HCT116 (cell line): ENCODE measurements at regions not wholly inside any gene's neighbourhood (a gene's known extent, or its start where the extent isn't known, plus 50 kb on each side); places are given as distances from the start of the nearest gene placed in this dataset.

ENCODE experiments used
- ATAC-seq: fragments of 200-7000 bp; cut with Tn5 transposase; 2 replicates; pipeline ENCODE4 v1.9.1; 2020; ENCODE audit warnings: mild to moderate bottlenecking, moderate library complexity
- BruUV-seq: library from RNA; stranded (reverse); fragments of 400-500 nt; replicated peaks from 2 replicates; lab custom pipeline; 2021; lab: Mats Ljungman, UMichigan
- CTCF ChIA-PET: fragments of 300-600 bp; sonication (Branson Sonifier 250); formaldehyde crosslinking; loops from one replicate; lab custom pipeline; 2021; ENCODE audit warnings: antibody characterized with exemption; lab: Charles Lee
- POLR2A ChIA-PET: fragments of 300-600, 350-600 bp; sonication (Branson Sonifier 250); formaldehyde crosslinking; loops from one replicate; lab custom pipeline; 2021; ENCODE audit warnings: antibody characterized with exemption; lab: Charles Lee
- RAD21 ChIA-PET, 2 experiments: fragments of 300-600 bp; sonication (Branson Sonifier 250); formaldehyde crosslinking; loops; one replicate each; lab custom pipeline; 2023; ENCODE audit warnings: low total read pairs in 2 of 2; ENCODE audit not compliant: uncharacterized antibody in 2 of 2, unreplicated experiment in 2 of 2, low non-redundant PET in 1 of 2; lab: Charles Lee
- DNase-seq: peaks from one replicate; pipeline ENCODE4 v3.0.0-alpha.2; 2010; ENCODE audit warnings: low read depth, low spot score
- H2AFZ ChIP-seq: fragments of 200-600 bp; shearing (Covaris generic), sonication (generic); 2 replicates; pipeline ENCODE4 v1.6.1; 2017; ENCODE audit warnings: low read depth, mixed run types, mixed read lengths, antibody characterized with exemption, low read length; ENCODE audit not compliant: poor library complexity, severe bottlenecking
- H3K27ac ChIP-seq: 2 replicates; pipeline ENCODE4 v1.5.1; 2012; ENCODE audit warnings: low read depth, low read length
- H3K27me3 ChIP-seq: fragments of 200-600 bp; sonication (generic); 2 replicates; pipeline ENCODE4 v1.6.1; 2016; ENCODE audit warnings: mixed run types, low read length, mixed read lengths; ENCODE audit not compliant: insufficient read depth
- H3K36me3 ChIP-seq, 2 experiments: fragments of 200-500 bp in 1 of 2; fragments of 200-600 bp in 1 of 2; sonication (Bioruptor generic) in 1 of 2; sonication (generic) in 1 of 2; 2 replicates each; pipeline versions ENCODE4 v1.5.1 to v1.6.1; 2014 to 2016; ENCODE audit warnings: low read length in 2 of 2, inconsistent platforms in 1 of 2, mixed read lengths in 1 of 2, mixed run types in 1 of 2; ENCODE audit not compliant: insufficient read depth in 2 of 2, control insufficient read depth in 1 of 2
- H3K4me1 ChIP-seq, 2 experiments: fragments of 200-600 bp in 1 of 2; sonication (generic) in 1 of 2; 2 replicates each; pipeline versions ENCODE4 v1.5.1 to v1.6.1; 2012 to 2017; ENCODE audit warnings: low read length in 2 of 2, inconsistent platforms in 1 of 2, mild to moderate bottlenecking in 1 of 2, mixed read lengths in 1 of 2, mixed run types in 1 of 2, moderate library complexity in 1 of 2; ENCODE audit not compliant: insufficient read depth in 2 of 2, control insufficient read depth in 1 of 2
- H3K4me2 ChIP-seq: fragments of 200-600 bp; sonication (generic); 2 replicates; pipeline ENCODE4 v1.6.1; 2017; ENCODE audit warnings: mixed run types, low read length, mixed read lengths
- H3K4me3 ChIP-seq, 2 experiments: fragments of 200-600 bp in 1 of 2; sonication (generic) in 1 of 2; replicated peaks in 1 of 2; 2 replicates each; pipeline ENCODE4 v1.5.1; 2011 to 2016; ENCODE audit warnings: low read length in 2 of 2, control low read depth in 1 of 2, low read depth in 1 of 2, mild to moderate bottlenecking in 1 of 2, mixed read lengths in 1 of 2, mixed run types in 1 of 2
- H3K79me2 ChIP-seq: fragments of 200-600 bp; sonication (generic); 2 replicates; pipeline ENCODE4 v1.6.1; 2017; ENCODE audit warnings: mild to moderate bottlenecking, mixed run types, low read length, moderate library complexity, mixed read lengths; ENCODE audit not compliant: insufficient read depth
- H3K9ac ChIP-seq: fragments of 200-600 bp; sonication (generic); 2 replicates; pipeline ENCODE4 v1.6.1; 2016; ENCODE audit warnings: low read length, mixed read lengths
- H3K9me2 ChIP-seq: fragments of 200-600 bp; sonication (generic), shearing (Covaris generic); 2 replicates; pipeline ENCODE4 v1.6.1; 2017; ENCODE audit warnings: mixed run types, mild to moderate bottlenecking, moderate library complexity; ENCODE audit not compliant: insufficient read depth
- H3K9me3 ChIP-seq, 2 experiments: fragments of 200-500 bp in 1 of 2; fragments of 200-600 bp in 1 of 2; sonication (Bioruptor generic) in 1 of 2; sonication (generic) in 1 of 2; 2 replicates each; pipeline ENCODE4 v1.6.1; 2014 to 2017; ENCODE audit warnings: low read length in 2 of 2, mixed read lengths in 2 of 2, inconsistent platforms in 1 of 2, low read depth in 1 of 2, mild to moderate bottlenecking in 1 of 2, mixed run types in 1 of 2, moderate library complexity in 1 of 2; ENCODE audit not compliant: control insufficient read depth in 1 of 2, insufficient read depth in 1 of 2
- H4K20me1 ChIP-seq: fragments of 200-600 bp; sonication (generic), shearing (Covaris generic); 2 replicates; pipeline ENCODE4 v1.6.1; 2017; ENCODE audit warnings: mixed run types, mild to moderate bottlenecking, moderate library complexity; ENCODE audit not compliant: insufficient read depth
- CBX3 ChIP-seq: IDR thresholded peaks from 2 replicates; pipeline ENCODE4 v1.6.1; 2012; ENCODE audit warnings: low read depth
- EGR1 ChIP-seq: IDR thresholded peaks from 2 replicates; pipeline ENCODE4 v1.6.1; 2012; ENCODE audit warnings: low read depth
- ELF1 ChIP-seq: IDR thresholded peaks from 2 replicates; pipeline ENCODE4 v1.6.1; 2012; ENCODE audit warnings: low read depth, borderline replicate concordance
- EZH2 ChIP-seq: fragments of 200-600 bp; sonication (generic); IDR thresholded peaks from 2 replicates; pipeline ENCODE4 v1.6.1; 2017; ENCODE audit warnings: antibody characterized with exemption, mixed run types
- EZH2phosphoT487 ChIP-seq: fragments of 200-600 bp; IDR thresholded peaks from 2 replicates; pipeline ENCODE4 v1.6.1; 2018; ENCODE audit warnings: antibody characterized with exemption, borderline replicate concordance
- JUND ChIP-seq: IDR thresholded peaks from 2 replicates; pipeline ENCODE4 v1.6.1; 2012
- RAD21 ChIP-seq: IDR thresholded peaks from 2 replicates; pipeline ENCODE4 v1.6.1; 2012; ENCODE audit warnings: low read depth, mild to moderate bottlenecking
- SRF ChIP-seq: IDR thresholded peaks from 2 replicates; pipeline ENCODE4 v1.6.1; 2012; ENCODE audit warnings: low read depth
- YY1 ChIP-seq: IDR thresholded peaks from 2 replicates; pipeline ENCODE4 v1.6.1; 2011; ENCODE audit warnings: low read length, low read depth, moderate library complexity, mild to moderate bottlenecking; ENCODE audit not compliant: insufficient replicate concordance; ENCODE audit errors: extremely low read depth
- intact Hi-C: fragments of 100-400 bp; cut with micrococcal nuclease; formaldehyde crosslinking; loops from 2 replicates; pipeline ENCODE4 v1.10.0; 2022
- TF ChIP-seq, protein P1 (sequence below): IDR thresholded peaks from 2 replicates; pipeline ENCODE4 v1.6.1; 2012
- TF ChIP-seq, protein P2 (sequence below), 3 experiments: fragments of 200-600 bp in 1 of 3; sonication (generic) in 1 of 3; IDR thresholded peaks in 2 of 3; conservative IDR thresholded peaks in 1 of 3; 2 replicates each; pipeline ENCODE4 v1.5.1; 2012 to 2017; ENCODE audit warnings: low read depth in 2 of 3, low read length in 2 of 3, antibody characterized with exemption in 1 of 3, borderline replicate concordance in 1 of 3, control low read depth in 1 of 3, mild to moderate bottlenecking in 1 of 3, mixed read lengths in 1 of 3, mixed run types in 1 of 3, moderate library complexity in 1 of 3; ENCODE audit not compliant: insufficient read depth in 1 of 3

GRCh38 chr5:117332341-117332740, 757.7 kb upstream of the SEMA6A start:
- CTCF ChIA-PET = no interaction called here
- no peak for TF ChIP-seq EGR1
- no peak for TF ChIP-seq YY1
- no peak for TF ChIP-seq ELF1
- TF ChIP-seq, protein P1, sequence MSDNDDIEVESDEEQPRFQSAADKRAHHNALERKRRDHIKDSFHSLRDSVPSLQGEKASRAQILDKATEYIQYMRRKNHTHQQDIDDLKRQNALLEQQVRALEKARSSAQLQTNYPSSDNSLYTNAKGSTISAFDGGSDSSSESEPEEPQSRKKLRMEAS = no peak
- TF ChIP-seq CBX3 = no peak
- TF ChIP-seq EZH2phosphoT487 = no peak
- TF ChIP-seq SRF = no peak
- no peak for TF ChIP-seq EZH2
- TF ChIP-seq RAD21 = no peak
- TF ChIP-seq, protein P2, sequence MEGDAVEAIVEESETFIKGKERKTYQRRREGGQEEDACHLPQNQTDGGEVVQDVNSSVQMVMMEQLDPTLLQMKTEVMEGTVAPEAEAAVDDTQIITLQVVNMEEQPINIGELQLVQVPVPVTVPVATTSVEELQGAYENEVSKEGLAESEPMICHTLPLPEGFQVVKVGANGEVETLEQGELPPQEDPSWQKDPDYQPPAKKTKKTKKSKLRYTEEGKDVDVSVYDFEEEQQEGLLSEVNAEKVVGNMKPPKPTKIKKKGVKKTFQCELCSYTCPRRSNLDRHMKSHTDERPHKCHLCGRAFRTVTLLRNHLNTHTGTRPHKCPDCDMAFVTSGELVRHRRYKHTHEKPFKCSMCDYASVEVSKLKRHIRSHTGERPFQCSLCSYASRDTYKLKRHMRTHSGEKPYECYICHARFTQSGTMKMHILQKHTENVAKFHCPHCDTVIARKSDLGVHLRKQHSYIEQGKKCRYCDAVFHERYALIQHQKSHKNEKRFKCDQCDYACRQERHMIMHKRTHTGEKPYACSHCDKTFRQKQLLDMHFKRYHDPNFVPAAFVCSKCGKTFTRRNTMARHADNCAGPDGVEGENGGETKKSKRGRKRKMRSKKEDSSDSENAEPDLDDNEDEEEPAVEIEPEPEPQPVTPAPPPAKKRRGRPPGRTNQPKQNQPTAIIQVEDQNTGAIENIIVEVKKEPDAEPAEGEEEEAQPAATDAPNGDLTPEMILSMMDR (IDR thresholded peaks at IDR 0.05 in 2 of 3, conservative IDR thresholded peaks at IDR 0.05 in 1 of 3; ENCODE audit: borderline replicate concordance in 1 of 3, insufficient read depth in 1 of 3, low read depth in 2 of 3, low read length in 2 of 3) = no peak
- no peak for TF ChIP-seq JUND
- DNase-seq (no peak), ATAC-seq (no peak)
- Histone ChIP-seq H3K9ac (no peak overlapping the region), H3K27ac (no peak overlapping the region), H3K36me3 (no peaks in the 10 kb centered on the region), H3K4me2 (no peak overlapping the region), H4K20me1 (no peaks in the 10 kb centered on the region), H2AFZ (no peak overlapping the region), H3K27me3 (no peaks in the 10 kb centered on the region), H3K4me3 (no peak overlapping the region), H3K9me2 (no peaks in the 10 kb centered on the region), H3K4me1 (no peaks in the 10 kb centered on the region), H3K79me2 (no peaks in the 10 kb centered on the region), H3K9me3 (no peaks in the 10 kb centered on the region)
- intact Hi-C loops = no loop called here
- no TSS peak for BruUV-seq
- RAD21 ChIA-PET = no interaction called here
- POLR2A ChIA-PET = no interaction called here
